ENCODE measurements at regions not wholly inside any gene's neighbourhood (a gene's known extent, or its start where the extent isn't known, plus 50 kb on each side); places are given as distances from the start of the nearest gene placed in this dataset.
A peak's percentile ranks its signal among the peaks of the same experiment; 100 is the strongest.

DNA sequence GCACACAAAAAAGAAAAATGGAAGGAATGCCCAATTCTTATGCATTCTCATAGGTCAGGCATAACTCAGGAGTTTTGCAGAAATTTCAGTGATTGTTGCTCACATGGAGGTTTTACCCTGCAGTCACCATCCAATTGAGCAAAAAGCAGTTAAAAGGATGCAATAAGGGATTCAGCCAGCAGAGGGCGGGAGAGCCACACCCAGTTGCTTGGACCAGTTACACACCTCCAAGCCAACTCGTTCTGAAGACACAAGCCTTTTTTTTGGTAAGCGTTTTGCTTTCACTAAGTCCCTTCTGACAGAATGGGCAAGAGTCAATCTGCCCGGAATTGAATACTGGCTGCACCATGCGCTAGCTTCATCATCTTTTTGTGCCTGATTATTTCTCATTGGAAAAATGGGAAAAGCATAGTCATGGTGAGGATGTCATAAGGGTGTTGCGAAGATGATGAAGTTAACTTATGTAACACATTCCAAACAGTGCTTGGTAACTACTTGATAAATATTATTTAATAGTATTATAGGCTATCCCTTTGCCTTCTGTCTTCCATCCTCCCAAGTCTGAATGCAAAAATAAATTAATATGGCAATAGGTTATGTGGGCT lies 154.4 kb upstream of the SGO1 start:
- no peaks in the 10 kb centered on the region for H3K4me1 ChIP-seq (ENCODE audit: insufficient read depth, low read length)
- Mint-ChIP-seq H3K27me3 (no peaks in the 10 kb centered on the region), H3K36me3 (no peaks in the 10 kb centered on the region), H3K27ac (no peak overlapping the region), H3K4me1 (peaks cover 0 to 5% (median 0%) of the 10 kb centered on the region in 3 donors), H3K9me3 (no peaks in the 10 kb centered on the region), H3K4me3 (no peak overlapping the region)
- no peaks in the 10 kb centered on the region for H3K9me3 ChIP-seq (ENCODE audit: low read length)
- H3K27me3 ChIP-seq (ENCODE audit: insufficient read depth, low read length, poor library complexity, severe bottlenecking): no peaks in the 10 kb centered on the region
- no peak overlapping the region for H3K27ac ChIP-seq (ENCODE audit: low read depth, low read length)
- DNase-seq: peak; percentile 29 to 63 (median 34)
- H3K36me3 ChIP-seq (ENCODE audit: insufficient read depth, low read length): no peaks in the 10 kb centered on the region
- CTCF ChIA-PET: no interaction called here
- H3K4me3 ChIP-seq (ENCODE audit: low read length): no peak overlapping the region
- POLR2A ChIA-PET: no interaction called here

DNA sequence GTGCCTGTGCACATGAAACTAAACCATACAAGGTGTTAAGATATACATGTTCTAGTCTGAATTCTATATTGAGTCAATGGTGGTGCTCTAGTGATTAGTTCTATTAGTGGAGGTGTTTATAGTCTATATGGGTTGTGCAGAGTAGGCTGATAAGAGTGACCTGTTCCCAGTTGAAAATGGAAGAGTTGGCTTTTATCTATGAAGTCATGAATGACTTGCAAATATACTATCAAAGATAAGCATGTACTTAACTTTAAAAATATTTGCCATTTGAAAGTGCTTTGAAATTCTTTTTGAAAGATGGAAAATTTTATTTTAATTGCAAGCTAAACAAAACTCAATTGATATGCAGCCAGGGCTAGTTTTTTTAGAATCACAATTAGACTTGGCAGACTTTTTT lies 150.6 kb upstream of the SGO1 start:
- Mint-ChIP-seq H3K27me3 (peaks cover 0 to 3% of the 10 kb centered on the region in 2 donors), H3K9me3 (no peaks in the 10 kb centered on the region), H3K4me3 (no peak overlapping the region), H3K36me3 (no peaks in the 10 kb centered on the region), H3K27ac (no peak overlapping the region), H3K4me1 (peaks cover 0 to 5% (median 0%) of the 10 kb centered on the region in 3 donors)
- no peak for DNase-seq
- H3K9me3 ChIP-seq (ENCODE audit: low read length): no peaks in the 10 kb centered on the region
- no peak overlapping the region for H3K4me3 ChIP-seq (ENCODE audit: low read length)
- H3K36me3 ChIP-seq (ENCODE audit: insufficient read depth, low read length): no peaks in the 10 kb centered on the region
- H3K27ac ChIP-seq (ENCODE audit: low read depth, low read length): no peak overlapping the region
- H3K4me1 ChIP-seq (ENCODE audit: insufficient read depth, low read length): no peaks in the 10 kb centered on the region
- ChIA-PET POLR2A (no interaction called here), CTCF (interaction anchor here (0.6 kb wide), 1 partner anchor 26 kb away, joined by 3 read pairs; no protein-coding TSS in a partner anchor)
- H3K27me3 ChIP-seq (ENCODE audit: insufficient read depth, low read length, poor library complexity, severe bottlenecking): no peaks in the 10 kb centered on the region

DNA sequence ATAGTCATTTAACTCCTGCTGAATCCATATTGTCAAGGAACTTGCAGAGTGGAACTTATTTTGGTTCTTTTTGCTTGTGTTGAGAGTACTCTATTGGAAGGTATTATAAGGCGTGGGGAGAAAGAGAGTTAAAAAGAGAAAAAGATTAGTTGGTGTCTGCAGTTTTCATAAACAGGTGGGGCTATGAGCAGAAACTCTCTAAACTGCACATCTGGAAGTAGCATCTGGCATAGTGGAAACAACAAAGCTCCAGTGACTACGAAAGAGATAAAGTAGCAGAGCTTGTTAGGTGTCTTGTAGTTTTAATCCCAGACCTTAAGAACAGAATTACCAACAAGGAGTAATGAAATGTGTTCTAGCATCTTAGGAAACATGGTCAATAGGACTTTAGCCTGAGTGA lies 148.8 kb upstream of the SGO1 start:
- DNase-seq: no peak
- Mint-ChIP-seq H3K27ac (no peak overlapping the region), H3K9me3 (no peaks in the 10 kb centered on the region), H3K36me3 (no peaks in the 10 kb centered on the region), H3K4me3 (no peak overlapping the region), H3K4me1 (peaks cover 0 to under 1% (median 0%) of the 10 kb centered on the region in 3 donors), H3K27me3 (peaks cover 0 to 3% of the 10 kb centered on the region in 2 donors)
- ChIA-PET POLR2A (no interaction called here), CTCF (no interaction called here)
- no peaks in the 10 kb centered on the region for H3K9me3 ChIP-seq (ENCODE audit: low read length)
- H3K27me3 ChIP-seq (ENCODE audit: insufficient read depth, low read length, poor library complexity, severe bottlenecking): no peaks in the 10 kb centered on the region
- H3K4me1 ChIP-seq (ENCODE audit: insufficient read depth, low read length): no peaks in the 10 kb centered on the region
- H3K36me3 ChIP-seq (ENCODE audit: insufficient read depth, low read length): no peaks in the 10 kb centered on the region
- no peak overlapping the region for H3K4me3 ChIP-seq (ENCODE audit: low read length)
- H3K27ac ChIP-seq (ENCODE audit: low read depth, low read length): no peak overlapping the region

DNA sequence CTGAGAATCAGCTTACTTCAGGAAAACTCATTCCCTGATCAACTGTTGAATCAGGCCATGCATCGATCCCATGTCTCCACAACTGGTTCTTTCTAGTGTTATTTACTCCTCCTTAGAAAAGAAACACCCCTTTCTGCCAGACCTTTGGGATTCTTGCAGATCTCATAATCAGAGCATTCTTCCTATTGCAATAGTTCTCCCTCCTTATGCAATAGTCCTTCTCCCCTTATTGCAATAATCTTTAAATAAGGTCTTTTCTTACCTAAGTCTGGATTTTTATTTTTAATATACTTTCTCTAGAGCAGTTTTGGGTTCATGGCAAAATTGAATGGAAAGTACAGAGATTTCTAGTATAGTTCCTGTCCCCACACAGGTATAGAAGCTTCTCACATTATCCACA lies 141.9 kb upstream of the SGO1 start:
- H3K4me3 ChIP-seq (ENCODE audit: low read length): no peak overlapping the region
- Mint-ChIP-seq H3K27me3 (peaks cover 0 to 3% of the 10 kb centered on the region in 2 donors), H3K4me1 (no peaks in the 10 kb centered on the region), H3K9me3 (no peaks in the 10 kb centered on the region), H3K4me3 (no peak overlapping the region), H3K36me3 (no peaks in the 10 kb centered on the region), H3K27ac (no peak overlapping the region)
- no peaks in the 10 kb centered on the region for H3K4me1 ChIP-seq (ENCODE audit: insufficient read depth, low read length)
- H3K27me3 ChIP-seq (ENCODE audit: insufficient read depth, low read length, poor library complexity, severe bottlenecking): no peaks in the 10 kb centered on the region
- no peaks in the 10 kb centered on the region for H3K36me3 ChIP-seq (ENCODE audit: insufficient read depth, low read length)
- no peaks in the 10 kb centered on the region for H3K9me3 ChIP-seq (ENCODE audit: low read length)
- ChIA-PET CTCF (no interaction called here), POLR2A (no interaction called here)
- H3K27ac ChIP-seq (ENCODE audit: low read depth, low read length): no peak overlapping the region
- no peak for DNase-seq

DNA sequence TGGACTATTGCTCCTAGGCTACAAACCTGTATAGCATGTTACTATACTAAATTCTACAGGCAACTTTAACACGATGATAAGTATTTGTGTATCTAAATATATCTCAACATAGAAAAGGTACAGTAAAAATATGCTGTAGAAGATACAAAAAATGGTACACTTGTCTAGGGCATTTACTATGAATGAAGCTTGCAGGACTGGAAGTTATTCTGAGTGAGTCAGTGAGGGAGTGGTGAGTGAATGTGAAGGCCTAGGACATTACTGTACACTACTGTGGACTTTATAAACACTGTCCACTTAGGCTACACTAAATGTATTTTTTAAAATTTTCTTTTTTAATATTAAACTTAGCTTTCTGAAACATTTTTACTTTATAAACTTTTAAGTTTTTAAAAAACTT lies 140.5 kb upstream of the SGO1 start:
- Histone ChIP-seq H3K9me3 (ENCODE audit: low read length) (no peaks in the 10 kb centered on the region), H3K4me3 (ENCODE audit: low read length) (no peak overlapping the region), H3K36me3 (ENCODE audit: insufficient read depth, low read length) (no peaks in the 10 kb centered on the region), H3K27ac (ENCODE audit: low read depth, low read length) (no peak overlapping the region), H3K4me1 (ENCODE audit: insufficient read depth, low read length) (no peaks in the 10 kb centered on the region), H3K27me3 (ENCODE audit: insufficient read depth, low read length, poor library complexity, severe bottlenecking) (no peaks in the 10 kb centered on the region)
- H3K36me3 Mint-ChIP-seq: no peaks in the 10 kb centered on the region
- H3K27me3 Mint-ChIP-seq: no peaks in the 10 kb centered on the region
- no peaks in the 10 kb centered on the region for H3K9me3 Mint-ChIP-seq
- no peak overlapping the region for H3K27ac Mint-ChIP-seq
- POLR2A ChIA-PET: no interaction called here
- H3K4me1 Mint-ChIP-seq: no peaks in the 10 kb centered on the region
- CTCF ChIA-PET: no interaction called here
- no peak for DNase-seq
- H3K4me3 Mint-ChIP-seq: no peak overlapping the region

DNA sequence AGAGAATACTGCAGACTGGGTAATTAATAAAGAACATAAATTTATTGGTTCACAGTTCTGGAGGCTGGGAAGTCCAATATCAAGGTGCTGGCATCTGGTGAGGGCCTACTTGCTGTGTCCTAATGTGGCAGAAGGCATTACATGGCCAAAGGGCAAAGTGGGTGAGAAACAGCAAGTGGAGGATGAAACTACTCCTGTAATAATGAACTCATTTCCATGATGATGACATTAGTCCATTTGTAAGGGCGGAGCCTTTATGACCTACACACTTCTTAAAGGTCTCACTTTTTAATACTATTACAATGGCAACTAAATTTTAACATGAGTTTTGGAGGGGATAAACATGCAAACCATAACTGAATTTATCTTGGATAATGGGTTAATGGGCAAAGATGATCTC lies 139.6 kb upstream of the SGO1 start:
- Mint-ChIP-seq H3K27ac (peak overlapping the region in 1 of 8 donors; percentile 25), H3K27me3 (no peaks in the 10 kb centered on the region), H3K9me3 (no peaks in the 10 kb centered on the region), H3K36me3 (no peaks in the 10 kb centered on the region), H3K4me3 (no peak overlapping the region), H3K4me1 (no peaks in the 10 kb centered on the region)
- H3K9me3 ChIP-seq (ENCODE audit: low read length): no peaks in the 10 kb centered on the region
- H3K4me3 ChIP-seq (ENCODE audit: low read length): no peak overlapping the region
- H3K27ac ChIP-seq (ENCODE audit: low read depth, low read length): peak overlapping the region; percentile 65
- CTCF ChIA-PET: no interaction called here
- POLR2A ChIA-PET: no interaction called here
- H3K27me3 ChIP-seq (ENCODE audit: insufficient read depth, low read length, poor library complexity, severe bottlenecking): no peaks in the 10 kb centered on the region
- DNase-seq: no peak
- no peaks in the 10 kb centered on the region for H3K36me3 ChIP-seq (ENCODE audit: insufficient read depth, low read length)
- H3K4me1 ChIP-seq (ENCODE audit: insufficient read depth, low read length): no peaks in the 10 kb centered on the region

DNA sequence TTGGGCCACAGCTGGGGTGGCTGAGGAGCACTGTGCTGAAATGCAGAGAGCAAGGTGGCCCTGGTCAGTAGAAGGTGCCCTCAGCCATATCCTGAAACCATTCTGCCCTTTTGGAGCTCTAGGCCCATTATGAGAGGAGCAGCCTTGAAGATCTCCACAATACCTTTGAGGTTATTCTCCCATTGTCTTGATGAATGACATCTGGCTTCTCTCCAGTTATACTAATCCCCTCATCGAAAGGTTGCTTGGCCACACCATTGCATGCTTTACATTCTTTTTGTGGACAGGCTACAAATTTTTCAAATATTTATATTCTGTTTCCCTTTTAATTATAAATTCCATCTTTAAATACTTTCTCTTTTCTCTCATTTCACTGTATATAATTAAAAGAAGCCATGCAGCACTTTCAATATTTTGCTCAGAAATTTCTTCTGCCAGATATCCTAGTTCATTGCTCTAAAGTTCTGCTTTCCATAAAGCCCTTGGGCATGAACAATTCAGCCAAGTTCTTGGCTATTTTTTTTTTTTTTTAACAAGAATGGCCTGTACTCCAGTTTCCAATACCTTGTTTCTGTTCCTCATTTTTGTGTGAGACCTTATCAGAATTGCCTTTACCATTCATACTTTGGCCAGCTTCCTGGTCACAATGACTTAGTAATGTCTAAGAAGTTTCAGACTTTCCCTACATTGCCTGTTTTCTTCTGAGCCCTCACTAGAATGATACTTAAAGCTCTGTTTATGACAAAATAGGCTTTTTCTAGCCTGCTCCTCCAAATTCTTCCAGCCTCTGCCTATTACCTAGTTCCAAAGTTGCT lies 138.9 kb upstream of the SGO1 start:
- no peaks in the 10 kb centered on the region for H3K9me3 ChIP-seq (ENCODE audit: low read length)

DNA sequence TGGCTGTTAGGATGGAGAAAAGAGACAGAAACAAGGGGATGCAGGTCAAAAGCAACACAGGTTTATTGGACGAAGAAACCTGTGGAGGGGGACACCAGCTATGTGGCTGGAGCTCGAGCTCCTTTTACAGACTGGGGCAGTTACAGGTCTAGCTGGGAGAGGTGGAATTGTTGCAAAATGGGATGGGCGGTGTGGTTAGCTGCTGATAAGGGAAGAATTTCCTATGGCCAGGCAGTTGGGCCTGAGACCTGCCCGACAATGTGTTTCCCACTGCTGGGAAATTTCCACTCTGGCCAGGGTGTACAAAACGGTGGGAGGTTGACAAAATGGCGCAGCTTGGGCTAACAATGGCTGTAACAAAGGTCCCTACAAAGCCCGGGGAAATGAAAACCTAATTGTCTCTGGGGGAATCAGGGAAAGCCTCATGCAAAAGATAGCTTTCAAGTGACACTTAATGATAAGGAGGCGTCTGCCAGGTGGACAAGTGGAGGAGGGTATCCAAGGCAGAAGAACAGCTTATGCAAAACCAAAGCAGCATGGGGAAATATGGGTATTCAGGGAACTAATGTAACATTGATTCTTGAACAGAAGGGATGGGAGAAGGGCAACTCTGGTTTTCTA lies 137.4 kb upstream of the SGO1 start:
- no peak overlapping the region for H3K27ac Mint-ChIP-seq
- H3K36me3 ChIP-seq (ENCODE audit: insufficient read depth, low read length): no peaks in the 10 kb centered on the region
- no peaks in the 10 kb centered on the region for H3K9me3 ChIP-seq (ENCODE audit: low read length)
- H3K27me3 Mint-ChIP-seq: peaks cover 0 to 1% of the 10 kb centered on the region in 2 donors
- H3K27me3 ChIP-seq (ENCODE audit: insufficient read depth, low read length, poor library complexity, severe bottlenecking): no peaks in the 10 kb centered on the region
- CTCF ChIA-PET: no interaction called here
- no peak overlapping the region for H3K4me3 ChIP-seq (ENCODE audit: low read length)
- no peaks in the 10 kb centered on the region for H3K4me1 Mint-ChIP-seq
- H3K27ac ChIP-seq (ENCODE audit: low read depth, low read length): peak overlapping the region; percentile 52
- no peak for DNase-seq
- no peaks in the 10 kb centered on the region for H3K4me1 ChIP-seq (ENCODE audit: insufficient read depth, low read length)
- no peak overlapping the region for H3K4me3 Mint-ChIP-seq
- H3K36me3 Mint-ChIP-seq: no peaks in the 10 kb centered on the region
- POLR2A ChIA-PET: no interaction called here
- no peaks in the 10 kb centered on the region for H3K9me3 Mint-ChIP-seq

More for the DNA sequence above, 138.9 kb upstream of the SGO1 start:
- H3K4me1 ChIP-seq (ENCODE audit: insufficient read depth, low read length): no peaks in the 10 kb centered on the region
- DNase-seq: no peak
- POLR2A ChIA-PET: no interaction called here
- H3K27ac ChIP-seq (ENCODE audit: low read depth, low read length): peak overlapping the region; percentile 65
- CTCF ChIA-PET: no interaction called here
- no peaks in the 10 kb centered on the region for H3K36me3 ChIP-seq (ENCODE audit: insufficient read depth, low read length)
- H3K36me3 Mint-ChIP-seq: no peaks in the 10 kb centered on the region
- peaks cover 0 to 1% of the 10 kb centered on the region in 2 donors for H3K27me3 Mint-ChIP-seq
- H3K4me3 Mint-ChIP-seq: no peak overlapping the region
- H3K27ac Mint-ChIP-seq: no peak overlapping the region
- H3K9me3 Mint-ChIP-seq: no peaks in the 10 kb centered on the region
- no peaks in the 10 kb centered on the region for H3K4me1 Mint-ChIP-seq
- H3K4me3 ChIP-seq (ENCODE audit: low read length): no peak overlapping the region
- H3K27me3 ChIP-seq (ENCODE audit: insufficient read depth, low read length, poor library complexity, severe bottlenecking): no peaks in the 10 kb centered on the region
